OCI-LY3 (cell line): ENCODE measurements at regions not wholly inside any gene's neighbourhood (a gene's known extent, or its start where the extent isn't known, plus 50 kb on each side); places are given as distances from the start of the nearest gene placed in this dataset.

Experiments used
- CTCF ChIP-seq: fragments of 200-600, 300-600 bp; sonication (generic); IDR thresholded peaks from 2 replicates; pipeline ENCODE4 v1.5.1; 2014; ENCODE audit warnings: antibody characterized with exemption, low read length, low read depth
- EZH2phosphoT487 ChIP-seq: fragments of 200-600 bp; shearing (Covaris generic); IDR thresholded peaks from 2 replicates; pipeline ENCODE4 v1.6.1; 2018; ENCODE audit warnings: antibody characterized with exemption, mixed run types, low read depth

DNA sequence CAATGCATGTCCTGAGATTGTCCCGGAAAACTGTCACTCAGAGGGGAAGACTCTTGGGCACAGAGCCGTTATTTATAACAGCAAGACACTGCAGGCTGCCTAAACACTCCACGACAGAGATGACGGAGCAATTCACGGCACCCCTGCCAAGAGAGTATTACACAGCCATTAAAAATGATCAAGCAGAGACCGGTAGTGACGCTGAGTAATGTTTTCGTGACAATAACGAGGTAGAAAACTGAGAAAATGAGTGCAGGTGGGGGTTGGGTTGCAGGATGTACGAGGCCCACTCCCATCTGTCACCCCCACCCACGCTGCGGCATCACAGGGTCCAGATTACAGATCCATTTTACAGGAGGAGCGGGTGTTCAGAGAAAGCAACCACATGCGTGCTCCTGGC is 58.9 kb upstream of the LINGO1 start:
- no peak for TF ChIP-seq CTCF
- no peak for TF ChIP-seq EZH2phosphoT487
